IMR-90 (cell line): ENCODE measurements at regions not wholly inside any gene's neighbourhood (a gene's known extent, or its start where the extent isn't known, plus 50 kb on each side); places are given as distances from the start of the nearest gene placed in this dataset.

ENCODE experiments used
- ATAC-seq: fragments of 200-7000 bp; cut with Tn5 transposase; 2 replicates; pipeline ENCODE4 v1.9.1; 2020; ENCODE audit warnings: low read depth, mild to moderate bottlenecking, moderate library complexity
- BruUV-seq: library from RNA; stranded (reverse); fragments of 400-500 nt; replicated peaks from 2 replicates; lab custom pipeline; 2021; lab: Mats Ljungman, UMichigan
- CTCF ChIA-PET: fragments of 300-600 bp; formaldehyde crosslinking; extraction: SDS; loops from one replicate; lab custom pipeline; 2021; ENCODE audit warnings: antibody characterized with exemption; lab: Yijun Ruan, JAX
- POLR2A ChIA-PET: fragments of 300-600 bp; sonication (Branson Sonifier 250); formaldehyde crosslinking; loops from one replicate; lab custom pipeline; 2022; ENCODE audit warnings: antibody characterized with exemption; ENCODE audit not compliant: unreplicated experiment; lab: Charles Lee
- DNase-seq: peaks from one replicate; pipeline ENCODE4 v3.0.0; 2013
- H2AFZ ChIP-seq: replicated peaks from 2 replicates; pipeline ENCODE3; 2013; ENCODE audit warnings: low read length, mild to moderate bottlenecking; ENCODE audit not compliant: poor library complexity
- H2AK5ac ChIP-seq: 2 replicates; pipeline ENCODE4 v1.6.1; 2013; ENCODE audit warnings: low read depth, low read length, inconsistent platforms
- H2AK9ac ChIP-seq: replicated peaks from 2 replicates; pipeline ENCODE3; 2013; ENCODE audit warnings: mild to moderate bottlenecking, low read depth, low read length, moderate library complexity; ENCODE audit not compliant: poor library complexity
- H2BK120ac ChIP-seq: 2 replicates; pipeline ENCODE4 v1.6.1; 2013; ENCODE audit warnings: low read depth, low read length, inconsistent platforms
- H2BK15ac ChIP-seq: 3 replicates; pipeline ENCODE4 v1.6.1; 2013; ENCODE audit warnings: low read depth, low read length, inconsistent platforms
- H2BK20ac ChIP-seq: 2 replicates; pipeline ENCODE4 v1.6.1; 2013; ENCODE audit warnings: low read depth, mild to moderate bottlenecking, inconsistent platforms, low read length, moderate library complexity
- H2BK5ac ChIP-seq: 2 replicates; pipeline ENCODE4 v1.6.1; 2013; ENCODE audit warnings: mild to moderate bottlenecking, low read depth, low read length, inconsistent platforms; ENCODE audit not compliant: poor library complexity, severe bottlenecking
- H3K14ac ChIP-seq: replicated peaks from 2 replicates; pipeline ENCODE4 v1.6.1; 2013; ENCODE audit warnings: low read depth, low read length, inconsistent platforms
- H3K18ac ChIP-seq: 2 replicates; pipeline ENCODE4 v1.6.1; 2013; ENCODE audit warnings: low read depth, low read length, control low read depth
- H3K23ac ChIP-seq: 2 replicates; pipeline ENCODE4 v1.6.1; 2013; ENCODE audit warnings: low read depth, low read length, inconsistent platforms
- H3K27ac ChIP-seq: 2 replicates; pipeline ENCODE4 v1.5.1; 2013; ENCODE audit warnings: mild to moderate bottlenecking, control low read depth, low read length; ENCODE audit not compliant: insufficient read depth
- H3K27me3 ChIP-seq: 2 replicates; pipeline ENCODE4 v1.6.1; 2013; ENCODE audit warnings: low read length; ENCODE audit not compliant: control insufficient read depth, insufficient read depth
- H3K36me3 ChIP-seq: 2 replicates; pipeline ENCODE4 v1.6.1; 2013; ENCODE audit warnings: low read length, mixed read lengths; ENCODE audit not compliant: control insufficient read depth, insufficient read depth
- H3K4ac ChIP-seq: 2 replicates; pipeline ENCODE4 v1.6.1; 2013; ENCODE audit warnings: low read depth, low read length, inconsistent platforms
- H3K4me1 ChIP-seq: 2 replicates; pipeline ENCODE4 v1.6.1; 2013; ENCODE audit warnings: low read length, mixed read lengths; ENCODE audit not compliant: control insufficient read depth, insufficient read depth
- H3K4me2 ChIP-seq: 2 replicates; pipeline ENCODE4 v1.6.1; 2013; ENCODE audit warnings: low read depth, mild to moderate bottlenecking, control low read depth, low read length, moderate library complexity
- H3K4me3 ChIP-seq: 2 replicates; pipeline ENCODE4 v1.5.1; 2013; ENCODE audit warnings: low read depth, mild to moderate bottlenecking, control low read depth, low read length, moderate library complexity; ENCODE audit not compliant: insufficient read depth
- H3K56ac ChIP-seq: 2 replicates; pipeline ENCODE4 v1.6.1; 2013; ENCODE audit warnings: low read length, inconsistent platforms; ENCODE audit not compliant: insufficient read depth; ENCODE audit errors: extremely low read depth
- H3K79me1 ChIP-seq, 2 experiments: 2 replicates each; pipeline ENCODE4 v1.6.1; 2013; ENCODE audit warnings: low read length in 2 of 2, inconsistent platforms in 1 of 2, low read depth in 1 of 2
- H3K9ac ChIP-seq: 2 replicates; pipeline ENCODE4 v1.6.1; 2013; ENCODE audit warnings: low read depth, low read length, control low read depth
- H3K9me1 ChIP-seq: 2 replicates; pipeline ENCODE4 v1.6.1; 2013; ENCODE audit warnings: low read length, inconsistent platforms; ENCODE audit not compliant: insufficient read depth
- H3K9me3 ChIP-seq: 2 replicates; pipeline ENCODE4 v1.6.1; 2013; ENCODE audit warnings: low read length; ENCODE audit not compliant: control insufficient read depth, insufficient read depth
- H4K20me1 ChIP-seq: 2 replicates; pipeline ENCODE4 v1.6.1; 2013; ENCODE audit warnings: low read length, inconsistent platforms; ENCODE audit not compliant: insufficient read depth
- H4K5ac ChIP-seq: 2 replicates; pipeline ENCODE4 v1.6.1; 2013; ENCODE audit warnings: mild to moderate bottlenecking, low read depth, low read length, control low read depth
- H4K8ac ChIP-seq, 2 experiments: 2 replicates each; pipeline ENCODE4 v1.6.1; 2013; ENCODE audit warnings: low read depth in 2 of 2, low read length in 2 of 2, control low read depth in 1 of 2, inconsistent platforms in 1 of 2
- H4K91ac ChIP-seq: 2 replicates; pipeline ENCODE4 v1.6.1; 2013; ENCODE audit warnings: low read depth, low read length, inconsistent platforms; ENCODE audit not compliant: insufficient read depth
- CEBPB ChIP-seq: IDR thresholded peaks from 2 replicates; pipeline ENCODE4 v1.6.1; 2012; ENCODE audit warnings: low read depth, low read length, improper control_type of control experiment
- CTCF ChIP-seq: conservative IDR thresholded peaks from 2 replicates; pipeline ENCODE4 v1.5.1; 2012; ENCODE audit warnings: mild to moderate bottlenecking, low read depth, low read length, improper control_type of control experiment
- POLR2A ChIP-seq: IDR thresholded peaks from 2 replicates; pipeline ENCODE4 v1.6.1; 2012; ENCODE audit warnings: mild to moderate bottlenecking, low read depth, low read length
- RFX5 ChIP-seq: IDR thresholded peaks from 2 replicates; pipeline ENCODE4 v1.8.0; 2012; ENCODE audit warnings: low read depth, mild to moderate bottlenecking, low read length, moderate library complexity
- dilution Hi-C: fragments of 300-500 bp; cut with HindIII; formaldehyde crosslinking; loops from one replicate; pipeline ENCODE4 v1.14.3; 2018; ENCODE audit warnings: low sequenced_read_pairs; ENCODE audit not compliant: unreplicated experiment
- in situ Hi-C: fragments of 300-500 bp; cut with MboI; formaldehyde crosslinking; loops from 3 replicates; pipeline ENCODE4 v1.14.3; 2019; ENCODE audit warnings: low sequenced_read_pairs, inconsistent platforms, mixed read lengths
- intact Hi-C: fragments of 100-400 bp; cut with micrococcal nuclease; formaldehyde crosslinking; loops from 2 replicates; pipeline ENCODE4 v1.10.0; 2022

DNA sequence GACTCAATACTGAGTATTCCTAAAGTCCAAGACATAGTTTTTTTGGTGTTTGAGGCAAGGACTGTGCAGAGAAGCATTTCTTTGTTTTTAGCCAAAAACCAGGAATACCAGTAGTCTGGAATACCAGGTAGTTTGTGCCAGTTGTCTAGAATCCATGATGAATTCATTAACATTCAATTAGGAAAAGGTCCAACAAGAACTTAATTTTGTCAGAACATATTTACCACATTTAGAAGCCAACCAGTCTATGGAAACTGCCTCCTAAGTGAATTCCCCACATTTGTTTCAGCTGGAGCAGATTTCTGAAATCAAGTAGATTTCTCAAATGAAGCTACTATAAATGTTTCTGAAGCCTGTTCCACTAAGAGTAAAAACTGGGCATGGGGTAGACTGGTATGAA lies 1584.8 kb upstream of the ADGRL3 start:
- Histone ChIP-seq H2BK5ac (no peak overlapping the region), H3K4me3 (no peak overlapping the region), H3K79me1 (no peaks in the 10 kb centered on the region), H4K91ac (no peak overlapping the region), H3K27me3 (no peaks in the 10 kb centered on the region), H3K4me2 (no peak overlapping the region), H2AK5ac (no peak overlapping the region), H2AK9ac (no peak overlapping the region), H4K20me1 (no peaks in the 10 kb centered on the region), H3K23ac (no peak overlapping the region), H3K18ac (no peak overlapping the region), H3K9me1 (no peaks in the 10 kb centered on the region), H3K4me1 (no peaks in the 10 kb centered on the region), H3K14ac (no peak overlapping the region), H2BK20ac (no peak overlapping the region), H3K9me3 (no peaks in the 10 kb centered on the region), H3K9ac (no peak overlapping the region), H3K36me3 (no peaks in the 10 kb centered on the region), H4K5ac (no peak overlapping the region), H2BK120ac (no peak overlapping the region), H3K56ac (no peak overlapping the region), H2AFZ (no peak overlapping the region), H4K8ac (no peak overlapping the region), H3K4ac (no peak overlapping the region), H2BK15ac (no peak overlapping the region), H3K27ac (no peak overlapping the region)
- dilution Hi-C loops (no loop called here), intact Hi-C loops (no loop called here), in situ Hi-C loops (no loop called here)
- ATAC-seq (no peak), DNase-seq (no peak)
- BruUV-seq: no TSS peak
- ChIA-PET CTCF (no interaction called here), POLR2A (no interaction called here)
- no peak for TF ChIP-seq POLR2A
- TF ChIP-seq RFX5: no peak
- no peak for TF ChIP-seq CEBPB
- no peak for TF ChIP-seq CTCF
